ENCODE measurements at regions not wholly inside any gene's neighbourhood (a gene's known extent, or its start where the extent isn't known, plus 50 kb on each side); places are given as distances from the start of the nearest gene placed in this dataset.
"Not testable (repeated sequence)": the region's sequence is repeated elsewhere in the genome, so short reads cannot be mapped to it uniquely, and the experiment has no call there.

- DNase-seq (ENCODE audit: low spot score) = not testable (repeated sequence)
Measured at GRCh38 chr10:38362514-38362913, 268.4 kb downstream of the ZNF37A start.

GRCh38 chr10:38364073-38364472 lies 269.9 kb downstream of the ZNF37A start:
- DNase-seq (ENCODE audit: low spot score) = not testable (repeated sequence)

GRCh38 chr10:38365917-38366316 lies 271.8 kb downstream of the ZNF37A start:
- DNase-seq (ENCODE audit: low spot score) = not testable (repeated sequence)

GRCh38 chr10:38383800-38384199 lies 289.7 kb downstream of the ZNF37A start:
- not testable (repeated sequence) for DNase-seq (ENCODE audit: low spot score)

DNA sequence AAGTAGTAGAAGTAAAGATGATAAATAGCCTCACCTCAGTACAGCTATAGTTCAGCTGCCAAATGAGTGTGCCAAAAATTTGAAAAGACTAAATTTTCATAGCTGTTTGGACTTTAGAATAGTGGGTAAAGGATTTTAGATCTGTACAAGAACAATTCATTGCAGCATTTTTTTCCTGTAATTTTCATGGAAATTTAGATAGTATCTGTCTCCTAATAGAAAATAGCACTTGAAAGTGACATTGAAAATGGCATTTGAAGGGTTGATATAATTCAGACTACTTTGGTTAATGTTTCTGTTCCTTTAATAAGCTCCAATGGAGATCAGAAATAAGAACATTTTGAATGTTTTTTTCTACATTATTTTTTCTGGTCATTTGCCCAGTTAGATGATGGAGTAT lies 292.7 kb downstream of the ZNF37A start:
- DNase-seq (ENCODE audit: low spot score) = not testable (repeated sequence)

- not testable (repeated sequence) for DNase-seq (ENCODE audit: low spot score)
Measured at GRCh38 chr10:38390725-38391124, 296.6 kb downstream of the ZNF37A start.

- DNase-seq (ENCODE audit: low spot score) = not testable (repeated sequence)
Measured at GRCh38 chr10:38395465-38395864, 301.3 kb downstream of the ZNF37A start.

GRCh38 chr10:38396178-38396954 lies 302.2 kb downstream of the ZNF37A start:
- not testable (repeated sequence) for DNase-seq (ENCODE audit: low spot score)

DNA sequence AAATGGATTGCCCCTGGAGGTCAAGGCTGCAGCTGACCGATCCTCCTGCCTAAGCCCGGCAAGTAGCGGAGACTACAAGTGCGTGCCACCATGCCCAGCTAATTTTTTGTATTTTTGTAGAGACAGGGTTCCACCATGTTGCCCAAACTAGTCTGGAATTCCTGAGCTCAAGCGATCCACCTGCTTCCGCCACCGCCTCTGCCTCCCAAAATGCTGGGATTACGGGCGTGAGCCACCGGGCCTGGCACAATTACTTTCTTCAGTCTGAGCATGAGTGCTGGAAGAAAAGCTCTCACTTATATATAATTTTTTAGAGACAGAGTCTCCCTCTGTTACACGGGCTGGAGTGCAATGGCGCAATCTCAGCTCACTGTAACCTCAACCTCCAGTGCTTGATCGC lies 307.4 kb downstream of the ZNF37A start:
- not testable (repeated sequence) for DNase-seq (ENCODE audit: low spot score)

DNA sequence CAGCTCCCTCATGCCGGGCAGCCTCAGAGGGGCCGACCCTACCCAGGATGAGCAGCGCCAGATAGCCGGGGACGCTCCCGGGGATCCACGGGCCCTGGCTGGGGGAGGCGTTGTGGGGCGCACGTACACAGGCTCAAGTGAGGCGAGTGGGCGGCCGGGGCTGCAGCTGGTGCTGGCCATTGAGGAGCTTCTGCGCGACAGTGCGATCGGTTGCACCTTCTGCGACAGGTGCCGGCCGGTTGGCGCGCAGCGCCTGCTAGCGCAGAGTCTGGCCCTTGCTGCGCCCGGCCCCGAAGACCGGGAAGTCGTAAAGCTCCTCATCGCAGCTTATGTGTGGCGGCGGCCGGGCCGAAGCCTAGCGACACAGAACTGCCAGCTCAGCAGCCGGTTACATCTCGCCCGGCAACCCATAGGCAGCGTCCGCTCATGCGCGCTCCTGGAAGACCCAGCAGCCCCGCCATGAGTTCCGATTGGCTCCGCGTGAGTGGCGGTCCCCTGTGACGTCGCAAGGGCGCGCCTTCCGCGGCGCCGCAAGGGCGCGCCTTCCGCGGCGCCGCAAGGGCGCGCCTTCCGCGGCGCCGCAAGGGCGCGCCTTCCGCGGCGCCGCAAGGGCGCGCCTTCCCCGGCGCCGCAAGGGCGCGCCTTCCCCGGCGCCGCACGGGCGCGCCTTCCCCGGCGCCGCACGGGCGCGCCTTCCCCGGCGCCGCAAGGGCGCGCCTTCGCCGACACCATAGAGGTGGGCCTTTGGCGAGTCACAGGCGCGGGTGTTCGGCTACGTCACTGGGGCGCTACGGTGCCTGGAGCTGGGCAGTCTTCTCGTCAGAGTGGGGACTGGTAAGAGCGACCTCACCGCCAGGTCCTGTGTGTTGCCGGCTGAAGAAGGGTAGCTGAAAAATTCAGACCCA lies 308.6 kb downstream of the ZNF37A start:
- DNase-seq (ENCODE audit: low spot score) = not testable (repeated sequence)

- not testable (repeated sequence) for DNase-seq (ENCODE audit: low spot score)
Measured at GRCh38 chr10:38403347-38404117, 309.4 kb downstream of the ZNF37A start.

DNA sequence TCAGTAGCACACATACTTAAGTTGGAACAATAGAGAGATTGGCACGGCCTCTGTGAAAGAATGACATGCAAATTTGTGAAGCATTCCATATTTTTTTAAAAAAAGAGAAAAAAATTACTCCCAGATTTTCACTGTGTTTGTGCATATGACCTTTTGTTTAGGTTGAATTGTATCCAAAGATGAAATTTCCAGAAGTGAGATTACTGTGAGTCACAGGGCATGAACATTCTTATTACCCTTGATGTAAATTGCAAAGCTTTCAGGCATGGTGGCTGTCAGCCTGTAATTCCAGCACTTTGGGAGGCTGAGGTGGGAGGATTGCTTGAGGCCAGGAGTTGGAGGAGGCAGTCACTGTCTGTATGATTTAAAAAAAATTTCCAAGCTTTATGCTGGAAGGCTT lies 329.5 kb downstream of the ZNF37A start:
- DNase-seq (ENCODE audit: low spot score) = not testable (repeated sequence)

DNA sequence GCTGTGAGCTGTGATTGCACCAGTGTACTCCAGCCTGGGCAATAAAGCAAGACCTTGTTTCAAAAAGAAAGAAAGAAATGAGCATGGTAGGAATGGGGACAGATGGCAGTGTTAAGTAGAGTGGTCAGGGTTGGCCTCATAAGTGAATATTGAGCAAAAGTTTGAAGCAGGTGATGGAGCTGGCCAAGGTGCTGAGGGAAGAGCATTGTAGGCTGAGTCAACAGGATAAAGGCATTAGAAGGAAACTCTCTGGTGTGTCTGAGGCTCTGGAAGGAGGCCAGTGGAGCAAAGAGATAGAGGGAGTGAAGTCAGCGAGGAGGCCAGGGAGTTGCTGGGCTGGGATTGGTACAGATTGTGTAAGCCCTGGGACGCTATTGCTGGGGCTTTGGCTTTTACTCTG lies 336.1 kb downstream of the ZNF37A start:
- not testable (repeated sequence) for DNase-seq (ENCODE audit: low spot score)

DNA sequence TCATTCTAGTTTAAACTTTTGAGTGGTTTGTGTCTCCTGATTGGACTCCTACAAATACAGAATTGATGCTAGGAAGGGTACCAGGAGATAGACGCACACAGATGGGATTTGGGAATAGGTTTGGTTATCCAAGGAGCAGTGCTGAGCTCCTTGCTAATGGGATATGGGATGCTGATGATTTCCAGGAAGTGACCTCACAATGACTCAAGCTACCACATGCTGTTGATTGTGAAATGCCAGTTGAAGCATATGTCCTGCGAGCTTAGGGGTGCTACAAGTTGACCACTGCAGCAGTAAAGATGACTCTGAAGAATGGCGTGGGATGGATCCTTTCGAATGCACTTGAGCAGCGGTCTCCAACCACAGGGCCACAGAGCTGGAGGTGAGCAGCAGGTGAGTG lies 343.2 kb downstream of the ZNF37A start:
- not testable (repeated sequence) for DNase-seq (ENCODE audit: low spot score)

GRCh38 chr10:38448614-38449355 lies 354.6 kb downstream of the ZNF37A start:
- not testable (repeated sequence) for DNase-seq (ENCODE audit: low spot score)

- not testable (repeated sequence) for DNase-seq (ENCODE audit: low spot score)
Measured at GRCh38 chr10:38449618-38450017, 355.5 kb downstream of the ZNF37A start.

- not testable (repeated sequence) for DNase-seq (ENCODE audit: low spot score)
Measured at GRCh38 chr10:38450372-38451057, 356.4 kb downstream of the ZNF37A start.

DNA sequence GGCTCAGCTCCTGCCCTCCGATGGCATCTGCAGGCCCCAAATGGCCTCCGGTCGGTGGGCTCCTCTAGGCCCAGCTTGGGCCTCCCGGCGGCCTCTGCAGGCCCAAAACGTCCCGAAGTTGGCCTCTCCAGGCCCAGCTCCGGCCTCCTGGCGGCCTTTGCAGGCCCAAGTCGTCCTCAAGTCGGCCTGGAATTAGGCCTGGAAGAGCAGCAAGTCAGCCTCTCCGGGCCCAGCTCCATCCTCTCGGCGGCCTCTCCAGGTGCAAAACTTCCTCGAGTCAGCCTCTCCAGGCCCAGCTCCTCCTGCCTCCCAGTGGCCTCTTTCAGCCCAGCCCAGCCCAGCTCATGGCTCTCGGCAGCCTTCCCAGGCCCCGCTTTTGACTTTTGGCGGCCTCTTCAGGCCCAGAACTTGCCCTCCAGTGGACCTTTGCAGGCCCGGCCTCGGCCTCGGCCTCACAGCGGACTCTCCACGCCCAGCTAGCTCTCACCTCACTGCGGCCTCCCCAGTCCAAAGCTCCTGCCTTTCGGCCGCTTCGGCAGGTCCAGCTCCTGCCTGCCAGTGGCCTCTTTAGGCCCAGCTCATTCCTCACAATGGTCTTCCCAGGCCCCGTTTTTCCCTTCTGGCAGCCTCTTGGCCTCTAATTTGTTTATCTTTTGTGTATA lies 357.3 kb downstream of the ZNF37A start:
- DNase-seq (ENCODE audit: low spot score) = not testable (repeated sequence)

All from ecto neural progenitor cell (in vitro differentiated cells).